HG02588 (cell line): ENCODE measurements at regions not wholly inside any gene's neighbourhood (a gene's known extent, or its start where the extent isn't known, plus 50 kb on each side); places are given as distances from the start of the nearest gene placed in this dataset.

Experiments
- ATAC-seq: cut with Tn5 transposase; IDR thresholded peaks from one replicate; pipeline ENCODE4 v1.9.1; 2021; ENCODE audit warnings: mild to moderate bottlenecking, moderate library complexity; ENCODE audit not compliant: unreplicated experiment

DNA sequence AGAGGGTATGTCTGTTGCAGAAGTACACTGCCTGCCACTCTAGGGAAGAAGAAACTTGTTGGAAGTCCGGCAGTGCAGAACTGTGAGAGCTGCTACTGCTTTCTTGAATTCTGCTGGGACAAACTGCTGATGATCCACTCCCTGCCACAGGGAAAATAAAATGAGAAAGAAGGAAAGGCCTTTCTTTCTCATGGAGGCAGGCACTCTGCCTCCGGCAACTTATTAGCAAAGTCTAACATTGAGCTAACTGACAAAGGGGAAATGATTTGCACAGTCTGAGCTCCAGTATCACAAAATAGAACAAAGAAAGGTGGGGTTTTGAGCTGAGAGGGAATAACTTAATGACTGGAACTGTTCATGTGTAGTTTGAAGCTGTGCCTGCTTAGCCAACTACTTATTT lies 134.6 kb downstream of the AASDHPPT start:
- ATAC-seq, result no peak

DNA sequence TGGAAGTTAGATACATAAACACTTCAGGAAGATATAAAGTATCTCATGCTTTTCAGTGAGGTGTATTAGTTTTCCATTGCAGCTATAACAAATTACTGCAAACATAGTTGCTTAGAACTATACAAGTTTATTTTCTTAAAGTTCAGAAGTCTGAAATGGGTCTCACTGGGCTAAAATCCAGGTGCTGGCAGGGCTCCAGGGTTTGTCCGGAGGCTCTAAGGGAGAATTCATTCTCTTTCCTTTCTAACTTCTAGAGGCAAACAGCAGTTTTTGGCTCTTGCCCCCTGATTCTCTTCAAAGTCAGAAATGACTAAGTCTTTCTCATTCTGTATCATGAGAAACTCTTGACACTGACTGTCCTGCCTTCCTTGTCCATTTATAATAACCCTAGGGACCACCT lies 138.8 kb downstream of the AASDHPPT start:
- ATAC-seq, result no peak

- ATAC-seq, result no peak
Observed at GRCh38 chr11:106217456-106217855, 140.0 kb downstream of the AASDHPPT start.

GRCh38 chr11:106218106-106218505 lies 140.6 kb downstream of the AASDHPPT start:
- no peak for ATAC-seq

DNA sequence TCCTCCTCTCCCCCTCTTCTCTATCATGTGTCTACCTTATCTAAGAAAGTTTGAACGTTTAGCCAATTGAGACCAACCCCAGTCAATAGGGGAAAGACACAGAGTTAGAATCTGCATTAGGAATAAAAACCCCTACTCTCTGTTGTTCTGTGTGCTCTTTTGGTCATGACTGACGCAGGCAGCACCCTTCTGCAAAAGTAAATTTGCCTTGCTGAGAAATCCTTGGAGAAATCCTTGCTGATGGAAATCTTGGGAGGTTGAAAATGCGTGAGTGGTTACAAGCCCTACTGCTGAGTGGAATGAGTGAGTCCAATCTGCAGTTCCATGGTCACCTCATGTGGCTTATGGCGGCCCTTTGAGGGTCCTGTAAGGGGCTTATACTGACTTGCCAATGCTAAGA lies 145.2 kb downstream of the AASDHPPT start:
- no peak for ATAC-seq

DNA sequence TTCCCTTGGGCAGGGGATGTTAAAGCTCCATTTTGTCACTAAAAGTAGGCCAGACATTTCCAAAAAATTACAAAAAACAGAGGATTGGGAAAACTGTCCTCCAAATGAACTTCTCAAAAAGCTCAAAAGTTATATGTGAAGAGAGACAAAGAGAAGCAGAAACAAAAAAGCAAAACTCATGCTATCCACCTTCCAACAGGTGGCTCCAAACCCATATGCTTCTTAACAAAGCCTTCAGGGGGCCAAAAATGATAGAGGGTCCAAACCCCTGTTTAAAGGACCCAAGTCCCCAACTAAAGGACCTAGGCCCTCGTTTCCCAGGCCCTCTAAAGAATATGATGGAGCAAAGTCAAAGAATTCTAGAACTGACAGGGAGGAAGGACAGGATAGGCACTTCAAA lies 146.7 kb downstream of the AASDHPPT start:
- no peak for ATAC-seq

DNA sequence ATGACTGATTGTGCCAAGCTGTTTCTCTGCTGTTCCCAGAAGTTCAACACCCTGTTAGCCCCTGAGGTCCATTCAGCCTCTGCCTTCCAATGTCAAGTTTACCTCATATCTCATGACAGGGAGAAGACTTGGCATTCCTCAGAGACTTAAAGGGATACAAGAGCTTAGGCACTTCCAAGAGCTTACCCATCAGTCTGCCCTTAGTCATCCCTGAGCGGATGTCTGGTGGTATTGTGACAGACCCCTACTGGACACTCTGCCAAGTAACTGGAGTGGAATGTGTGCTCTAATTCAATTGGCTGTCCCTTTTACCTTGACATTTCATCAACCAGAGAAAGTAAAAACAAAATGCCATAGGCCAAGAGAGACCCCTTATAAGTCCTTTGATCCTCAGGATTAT lies 151.5 kb downstream of the AASDHPPT start:
- no peak for ATAC-seq

GRCh38 chr11:106231591-106231990 lies 154.1 kb downstream of the AASDHPPT start:
- no peak for ATAC-seq

- ATAC-seq, result no peak
Observed at GRCh38 chr11:106233191-106233590, 155.7 kb downstream of the AASDHPPT start.

DNA sequence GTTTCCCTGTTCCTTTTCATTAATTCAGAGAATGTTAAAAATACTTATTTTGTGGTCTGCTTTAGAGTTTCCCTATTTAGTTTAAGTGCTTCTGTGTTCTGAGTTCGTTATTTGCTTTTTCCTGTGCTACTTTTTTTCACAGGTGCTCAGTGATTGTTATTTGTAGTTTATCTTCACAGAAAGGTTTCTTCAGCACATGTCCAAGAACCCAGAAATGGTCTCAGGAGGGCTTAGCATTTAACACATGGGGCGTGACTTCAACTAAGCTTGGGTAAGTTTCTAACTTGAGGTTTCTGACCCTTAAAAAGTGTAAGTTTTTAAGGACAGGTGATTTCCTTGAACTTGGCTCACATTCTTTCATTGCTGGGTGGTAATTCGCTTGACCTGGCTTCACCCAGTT lies 157.3 kb downstream of the AASDHPPT start:
- no peak for ATAC-seq

DNA sequence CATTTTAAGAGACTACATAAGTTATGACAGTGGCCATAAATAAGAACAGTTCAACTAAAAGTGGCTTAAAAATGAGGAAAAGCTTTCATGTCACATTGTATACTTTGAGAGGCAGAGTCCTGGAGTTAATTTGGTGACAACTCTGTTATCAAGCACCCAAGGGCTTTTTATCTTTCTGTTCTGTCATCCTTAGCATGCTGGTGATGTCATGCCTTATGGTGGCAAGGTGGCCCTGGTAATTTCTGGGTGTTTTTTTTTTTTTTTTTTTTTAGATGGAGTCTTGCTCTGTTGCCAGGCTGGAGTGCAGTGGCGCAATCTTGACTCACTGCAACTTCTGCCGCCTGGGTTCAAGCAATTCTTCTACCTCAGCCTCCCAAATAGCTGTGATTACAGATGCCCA lies 158.8 kb downstream of the AASDHPPT start:
- ATAC-seq, result no peak

- no peak for ATAC-seq
Observed at GRCh38 chr11:106238704-106239360, 161.4 kb downstream of the AASDHPPT start.

GRCh38 chr11:106241601-106242257 lies 164.3 kb downstream of the AASDHPPT start:
- ATAC-seq, result no peak

GRCh38 chr11:106242718-106243415 lies 165.4 kb downstream of the AASDHPPT start:
- no peak for ATAC-seq

DNA sequence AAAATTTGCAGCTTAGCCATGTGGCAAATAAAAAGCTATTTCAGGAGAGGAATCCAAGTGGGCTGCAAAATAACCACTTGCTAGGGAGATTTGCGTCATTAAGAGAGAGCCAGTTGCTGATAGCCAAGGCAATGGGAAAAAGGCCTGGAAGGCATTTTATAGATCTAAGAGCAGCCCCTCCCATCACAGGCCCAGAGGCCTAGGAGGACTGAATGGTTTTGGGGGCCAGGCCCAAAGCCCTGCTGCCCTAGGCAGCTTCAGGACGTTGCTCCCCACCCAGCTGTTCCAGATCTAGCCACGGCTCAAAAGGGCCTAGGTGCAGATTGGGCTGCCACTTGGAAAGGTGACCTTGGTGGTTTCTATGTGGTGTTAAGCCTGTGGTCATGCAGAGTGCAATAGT lies 169.0 kb downstream of the AASDHPPT start:
- ATAC-seq, result no peak

DNA sequence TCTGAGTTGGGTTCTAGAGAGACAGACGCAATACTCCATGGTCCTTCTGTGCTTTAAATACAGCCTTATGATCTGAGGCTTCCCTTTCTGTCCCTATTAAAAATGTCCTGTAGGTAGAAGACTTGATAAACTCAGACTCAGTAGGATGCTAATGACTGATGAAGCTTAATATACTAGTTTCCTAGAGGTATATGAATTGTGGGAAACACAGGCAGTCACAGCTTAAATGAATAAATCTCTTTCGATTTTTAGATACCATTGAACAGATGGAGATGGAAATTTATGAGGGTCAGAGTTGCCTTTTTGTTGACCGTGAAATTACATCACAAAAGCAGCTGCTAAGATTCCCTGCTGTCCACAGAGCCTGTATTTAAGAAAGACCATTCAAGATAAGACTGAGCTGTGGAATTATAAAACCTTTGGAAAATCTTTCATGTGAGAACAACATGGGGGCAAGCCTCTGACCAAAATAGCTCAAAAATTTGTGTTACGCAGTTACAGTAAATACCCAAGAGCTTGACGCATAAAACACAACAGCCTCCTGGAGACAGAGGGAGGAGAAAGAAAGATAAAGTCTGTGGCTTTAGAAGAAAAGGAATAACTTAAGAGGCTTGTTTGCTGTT lies 172.3 kb downstream of the AASDHPPT start:
- ATAC-seq, result no peak

- ATAC-seq, result no peak
Observed at GRCh38 chr11:106262852-106263251, 185.4 kb downstream of the AASDHPPT start.

DNA sequence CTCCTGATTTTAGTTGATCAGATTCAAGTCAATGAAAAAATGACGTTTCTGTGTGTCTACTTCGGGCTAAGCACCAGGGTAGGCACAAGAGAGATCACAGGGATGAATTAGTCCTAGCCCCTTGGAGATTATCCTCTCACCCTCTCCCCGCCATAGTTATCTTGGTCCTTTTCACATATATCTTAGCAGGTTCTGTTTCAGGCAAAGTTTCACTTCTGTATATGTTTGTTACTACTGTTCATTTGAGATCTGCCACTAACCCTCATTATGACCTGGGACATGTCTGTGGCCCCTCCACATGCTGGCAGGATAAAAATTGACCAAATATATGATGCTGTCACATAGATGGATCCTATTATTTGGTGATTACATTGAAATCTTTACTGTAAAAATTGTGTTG lies 186.1 kb downstream of the AASDHPPT start:
- no peak for ATAC-seq

- ATAC-seq, result no peak
Observed at GRCh38 chr11:106271086-106271485, 193.6 kb downstream of the AASDHPPT start.

GRCh38 chr11:106271686-106272085 lies 194.2 kb downstream of the AASDHPPT start:
- no peak for ATAC-seq

DNA sequence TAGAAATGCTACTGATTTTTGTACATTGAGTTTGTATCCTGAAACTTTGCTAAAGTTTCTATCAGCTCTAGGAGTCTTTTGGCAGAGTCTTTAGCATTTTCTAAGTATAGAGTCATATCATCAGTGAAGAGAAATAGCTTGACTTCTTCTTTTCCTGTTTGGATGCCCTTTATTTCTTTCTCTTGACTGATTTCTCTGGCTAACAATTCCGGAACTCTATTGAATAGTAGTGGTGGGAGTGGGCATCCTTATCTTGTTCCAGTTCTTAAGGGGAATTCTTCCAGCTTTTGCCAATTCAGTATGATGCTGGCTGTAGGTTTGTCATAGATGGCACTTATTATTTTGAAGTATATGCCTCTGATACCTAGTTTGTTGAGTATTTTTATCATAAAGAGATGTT lies 197.7 kb downstream of the AASDHPPT start:
- ATAC-seq, result no peak

- no peak for ATAC-seq
Observed at GRCh38 chr11:106276126-106276525, 198.7 kb downstream of the AASDHPPT start.
